ENCODE measurements at regions not wholly inside any gene's neighbourhood (a gene's known extent, or its start where the extent isn't known, plus 50 kb on each side); places are given as distances from the start of the nearest gene placed in this dataset.

- DNase-seq (ENCODE audit: low read depth): no peak
- TF ChIP-seq, protein P1, sequence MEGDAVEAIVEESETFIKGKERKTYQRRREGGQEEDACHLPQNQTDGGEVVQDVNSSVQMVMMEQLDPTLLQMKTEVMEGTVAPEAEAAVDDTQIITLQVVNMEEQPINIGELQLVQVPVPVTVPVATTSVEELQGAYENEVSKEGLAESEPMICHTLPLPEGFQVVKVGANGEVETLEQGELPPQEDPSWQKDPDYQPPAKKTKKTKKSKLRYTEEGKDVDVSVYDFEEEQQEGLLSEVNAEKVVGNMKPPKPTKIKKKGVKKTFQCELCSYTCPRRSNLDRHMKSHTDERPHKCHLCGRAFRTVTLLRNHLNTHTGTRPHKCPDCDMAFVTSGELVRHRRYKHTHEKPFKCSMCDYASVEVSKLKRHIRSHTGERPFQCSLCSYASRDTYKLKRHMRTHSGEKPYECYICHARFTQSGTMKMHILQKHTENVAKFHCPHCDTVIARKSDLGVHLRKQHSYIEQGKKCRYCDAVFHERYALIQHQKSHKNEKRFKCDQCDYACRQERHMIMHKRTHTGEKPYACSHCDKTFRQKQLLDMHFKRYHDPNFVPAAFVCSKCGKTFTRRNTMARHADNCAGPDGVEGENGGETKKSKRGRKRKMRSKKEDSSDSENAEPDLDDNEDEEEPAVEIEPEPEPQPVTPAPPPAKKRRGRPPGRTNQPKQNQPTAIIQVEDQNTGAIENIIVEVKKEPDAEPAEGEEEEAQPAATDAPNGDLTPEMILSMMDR (IDR thresholded peaks at IDR 0.05; ENCODE audit: low read length, missing control alignments): no peak
- H3K4me3 ChIP-seq (replicated peaks; ENCODE audit: low read depth, low read length): no peak overlapping the region
These were observed 720.1 kb upstream of the TMEM132C start for GRCh38 chr12:127546721-127547505.

- no peak for DNase-seq (ENCODE audit: low read depth)
- TF ChIP-seq, protein P1 (IDR thresholded peaks at IDR 0.05; ENCODE audit: low read length, missing control alignments): no peak
- no peak overlapping the region for H3K4me3 ChIP-seq (replicated peaks; ENCODE audit: low read depth, low read length)
These were observed 718.8 kb upstream of the TMEM132C start for GRCh38 chr12:127548123-127548553.

DNA sequence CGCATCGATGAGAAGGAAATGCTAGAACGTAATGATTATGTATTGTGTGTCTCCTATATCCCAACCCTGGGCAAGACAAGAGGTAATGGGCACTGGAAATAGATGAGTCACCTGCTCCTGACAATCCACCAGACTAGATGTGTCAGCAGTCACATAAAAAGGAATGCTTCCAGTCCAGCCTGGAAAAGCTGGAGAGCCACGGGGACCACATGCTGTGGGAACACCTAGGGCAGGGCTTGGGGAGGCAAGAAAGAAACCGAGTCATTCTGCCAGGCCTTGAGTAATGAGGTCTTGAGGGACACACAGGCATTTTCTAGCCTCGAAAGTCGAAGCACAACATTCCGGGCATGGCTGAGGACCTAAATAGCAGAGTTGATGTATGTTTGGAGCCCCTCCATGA, 716.7 kb upstream of the TMEM132C start:
- DNase-seq (ENCODE audit: low read depth): no peak

GRCh38 chr12:127552838-127553237, 714.1 kb upstream of the TMEM132C start:
- no peak overlapping the region for H3K4me3 ChIP-seq (replicated peaks; ENCODE audit: low read depth, low read length)
- DNase-seq (ENCODE audit: low read depth): no peak
- TF ChIP-seq, protein P1 (IDR thresholded peaks at IDR 0.05; ENCODE audit: low read length, missing control alignments): no peak

More for the DNA sequence above, 716.7 kb upstream of the TMEM132C start:
- H3K4me3 ChIP-seq (replicated peaks; ENCODE audit: low read depth, low read length): no peak overlapping the region
- TF ChIP-seq, protein P1 (IDR thresholded peaks at IDR 0.05; ENCODE audit: low read length, missing control alignments): no peak

GRCh38 chr12:127555071-127555470, 711.9 kb upstream of the TMEM132C start:
- no peak overlapping the region for H3K4me3 ChIP-seq (replicated peaks; ENCODE audit: low read depth, low read length)
- DNase-seq (ENCODE audit: low read depth): no peak
- TF ChIP-seq, protein P1 (IDR thresholded peaks at IDR 0.05; ENCODE audit: low read length, missing control alignments): no peak

DNA sequence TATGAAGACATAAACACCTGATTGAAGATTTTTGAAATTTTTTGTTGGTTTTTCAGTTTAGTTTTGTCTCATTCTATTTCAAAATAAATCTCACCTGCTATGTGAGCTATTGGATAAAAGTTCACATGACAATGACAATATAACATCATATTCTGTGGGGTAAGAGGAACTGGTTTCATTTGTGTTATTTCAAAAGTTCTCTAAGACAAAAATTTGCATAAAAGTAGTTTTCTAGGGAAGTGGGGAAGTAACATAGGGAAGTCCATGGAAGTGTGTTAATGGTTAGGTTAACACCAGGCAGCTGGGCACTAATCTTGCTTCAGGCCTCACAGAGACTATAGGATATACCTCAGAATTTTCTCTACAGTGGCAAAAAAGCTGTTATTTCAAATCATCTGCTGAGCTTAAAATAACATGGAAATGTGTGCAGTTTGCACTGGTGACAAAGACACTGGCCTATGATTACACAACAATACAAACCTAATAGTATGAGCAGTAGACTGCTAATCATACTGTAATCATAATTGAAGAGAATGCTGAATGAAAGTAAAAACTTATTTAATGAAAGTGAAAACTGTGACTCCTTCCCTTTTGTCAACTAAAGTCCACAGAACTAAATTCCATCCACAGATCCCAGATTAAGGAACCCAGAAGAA, 710.6 kb upstream of the TMEM132C start:
- no peak overlapping the region for H3K4me3 ChIP-seq (replicated peaks; ENCODE audit: low read depth, low read length)
- TF ChIP-seq, protein P1 (IDR thresholded peaks at IDR 0.05; ENCODE audit: low read length, missing control alignments): no peak
- no peak for DNase-seq (ENCODE audit: low read depth)

Measured in fibroblast of pulmonary artery (primary cell).